HFFc6 (cell line): ENCODE measurements at regions not wholly inside any gene's neighbourhood (a gene's known extent, or its start where the extent isn't known, plus 50 kb on each side); places are given as distances from the start of the nearest gene placed in this dataset.

Source experiments
- DNase-seq: peaks from one replicate; pipeline ENCODE4 v3.0.0-alpha.2; 2018
- H3K27ac Mint-ChIP-seq: 2 replicates; pipeline ENCODE4 v1.8.0; 2020; ENCODE audit warnings: mild to moderate bottlenecking, mixed read lengths
- H3K27me3 Mint-ChIP-seq: 2 replicates; pipeline ENCODE4 v1.8.0; 2021; ENCODE audit warnings: mild to moderate bottlenecking, moderate library complexity, mixed read lengths; ENCODE audit not compliant: insufficient read depth
- H3K36me3 Mint-ChIP-seq: 2 replicates; pipeline ENCODE4 v1.8.0; 2021; ENCODE audit warnings: low read depth, mixed read lengths
- H3K4me1 Mint-ChIP-seq: 2 replicates; pipeline ENCODE4 v1.8.0; 2020; ENCODE audit warnings: low read depth, mixed read lengths
- H3K4me3 Mint-ChIP-seq: 2 replicates; pipeline ENCODE4 v1.8.0; 2020; ENCODE audit warnings: mild to moderate bottlenecking, moderate library complexity, mixed read lengths
- H3K9me3 Mint-ChIP-seq: 2 replicates; pipeline ENCODE4 v1.8.0; 2020; ENCODE audit warnings: mild to moderate bottlenecking, mixed read lengths
- TF ChIP-seq, protein P1 (sequence below): fragments of 200-600 bp; sonication (generic); IDR thresholded peaks from 2 replicates; pipeline ENCODE4 v1.5.0; 2021; ENCODE audit warnings: antibody characterized with exemption, mild to moderate bottlenecking

DNA sequence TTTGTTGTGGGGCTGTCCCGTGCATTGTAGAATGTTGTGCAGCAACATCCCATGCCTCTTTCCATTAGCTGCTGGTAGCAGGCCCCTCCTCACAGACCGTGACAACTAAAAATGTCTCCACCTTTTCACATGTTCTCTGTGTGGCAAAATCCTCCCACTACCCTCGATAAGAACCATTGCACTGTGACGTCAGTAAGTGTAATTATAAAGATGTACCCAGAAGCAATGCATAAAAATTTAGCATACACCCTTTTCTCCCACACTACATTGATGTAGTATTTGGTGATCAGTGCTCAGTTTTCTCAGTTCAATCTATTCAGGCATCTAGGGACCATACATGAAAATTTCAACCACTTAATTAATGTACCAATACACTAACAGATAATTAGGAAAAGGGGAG is 389.9 kb downstream of the DOK5 start:
- no peak overlapping the region for H3K27ac Mint-ChIP-seq
- H3K27me3 Mint-ChIP-seq = no peaks in the 10 kb centered on the region
- no peaks in the 10 kb centered on the region for H3K36me3 Mint-ChIP-seq

DNA sequence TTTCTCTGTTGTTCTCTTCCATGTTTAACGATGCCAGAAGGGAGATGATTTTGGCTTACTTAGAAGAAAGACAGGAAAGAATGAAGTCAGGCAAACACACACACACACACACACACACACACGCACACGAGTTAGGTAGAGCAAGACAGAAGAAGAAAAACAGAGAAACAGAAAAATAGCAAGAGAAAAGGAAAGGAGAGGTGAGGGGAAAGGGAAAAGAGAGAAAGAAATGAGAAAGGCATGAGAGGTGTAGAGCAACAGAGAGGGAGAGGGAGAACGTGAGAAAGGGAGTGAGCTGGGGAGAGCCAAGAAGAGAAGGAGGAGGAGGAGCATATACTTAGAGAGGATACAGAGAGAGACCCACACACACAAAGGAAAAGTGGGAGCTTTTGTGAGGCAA is 385.3 kb downstream of the DOK5 start:
- peaks cover 60% of the 10 kb centered on the region for H3K9me3 Mint-ChIP-seq
- TF ChIP-seq, protein P1, sequence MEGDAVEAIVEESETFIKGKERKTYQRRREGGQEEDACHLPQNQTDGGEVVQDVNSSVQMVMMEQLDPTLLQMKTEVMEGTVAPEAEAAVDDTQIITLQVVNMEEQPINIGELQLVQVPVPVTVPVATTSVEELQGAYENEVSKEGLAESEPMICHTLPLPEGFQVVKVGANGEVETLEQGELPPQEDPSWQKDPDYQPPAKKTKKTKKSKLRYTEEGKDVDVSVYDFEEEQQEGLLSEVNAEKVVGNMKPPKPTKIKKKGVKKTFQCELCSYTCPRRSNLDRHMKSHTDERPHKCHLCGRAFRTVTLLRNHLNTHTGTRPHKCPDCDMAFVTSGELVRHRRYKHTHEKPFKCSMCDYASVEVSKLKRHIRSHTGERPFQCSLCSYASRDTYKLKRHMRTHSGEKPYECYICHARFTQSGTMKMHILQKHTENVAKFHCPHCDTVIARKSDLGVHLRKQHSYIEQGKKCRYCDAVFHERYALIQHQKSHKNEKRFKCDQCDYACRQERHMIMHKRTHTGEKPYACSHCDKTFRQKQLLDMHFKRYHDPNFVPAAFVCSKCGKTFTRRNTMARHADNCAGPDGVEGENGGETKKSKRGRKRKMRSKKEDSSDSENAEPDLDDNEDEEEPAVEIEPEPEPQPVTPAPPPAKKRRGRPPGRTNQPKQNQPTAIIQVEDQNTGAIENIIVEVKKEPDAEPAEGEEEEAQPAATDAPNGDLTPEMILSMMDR = no peak
- H3K36me3 Mint-ChIP-seq = no peaks in the 10 kb centered on the region
- DNase-seq = no peak
- H3K27me3 Mint-ChIP-seq = no peaks in the 10 kb centered on the region; the same call in 1 of the 2 replicates
- no peak overlapping the region for H3K27ac Mint-ChIP-seq
- no peaks in the 10 kb centered on the region for H3K4me1 Mint-ChIP-seq
- no peak overlapping the region for H3K4me3 Mint-ChIP-seq

More for the DNA sequence above, 389.9 kb downstream of the DOK5 start:
- H3K9me3 Mint-ChIP-seq = peaks cover 39% of the 10 kb centered on the region
- TF ChIP-seq, protein P1 = no peak
- no peak overlapping the region for H3K4me3 Mint-ChIP-seq
- H3K4me1 Mint-ChIP-seq = no peaks in the 10 kb centered on the region
- DNase-seq = no peak

DNA sequence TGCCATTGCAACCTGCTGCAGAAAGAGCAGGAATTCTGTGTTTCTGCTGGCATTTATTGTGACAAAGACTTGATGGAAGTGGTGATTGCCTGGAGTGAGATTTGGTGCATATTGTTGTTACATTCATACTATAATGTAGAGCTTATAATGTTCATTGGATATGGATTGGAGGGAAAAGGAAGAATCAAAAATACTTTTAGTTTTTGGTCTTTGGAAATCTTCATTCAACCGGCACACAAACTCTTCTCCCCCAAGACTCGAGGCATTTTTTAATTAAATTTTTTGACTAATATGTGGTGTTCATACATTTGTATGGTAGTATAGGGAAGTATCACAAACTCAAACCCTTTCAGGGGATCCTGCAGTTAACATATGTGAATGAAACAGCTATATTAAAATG is 380.8 kb downstream of the DOK5 start:
- Mint-ChIP-seq H3K27me3 (no peaks in the 10 kb centered on the region; the same call in 1 of the 2 replicates), H3K4me1 (no peaks in the 10 kb centered on the region), H3K4me3 (no peak overlapping the region)

DNA sequence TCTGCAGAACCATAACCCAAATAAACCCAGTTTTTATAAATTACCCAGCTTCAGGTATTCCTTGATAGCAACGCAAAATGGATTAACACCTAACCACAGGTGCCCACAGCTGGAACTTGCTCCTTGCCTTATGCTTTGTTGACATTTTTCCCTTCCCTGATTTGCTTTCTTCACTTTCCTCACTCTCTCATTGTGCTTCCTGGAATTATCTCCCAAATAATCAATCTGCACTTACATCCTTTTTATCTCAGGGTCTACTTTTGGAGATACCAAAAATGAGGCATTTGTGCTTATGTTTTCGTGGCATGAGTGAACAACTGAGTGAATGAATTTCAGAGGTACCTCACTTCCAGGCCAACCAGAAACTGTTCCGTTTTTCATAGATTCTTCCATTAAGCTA is 374.3 kb downstream of the DOK5 start:
- Mint-ChIP-seq H3K9me3 (peaks cover 75% of the 10 kb centered on the region), H3K4me1 (no peaks in the 10 kb centered on the region), H3K4me3 (no peak overlapping the region), H3K27me3 (no peaks in the 10 kb centered on the region; the same call in 1 of the 2 replicates), H3K27ac (no peak overlapping the region), H3K36me3 (peaks cover 4% of the 10 kb centered on the region; the same call in 1 of the 2 replicates)
- TF ChIP-seq, protein P1 = no peak
- DNase-seq = no peak

More for the DNA sequence above, 380.8 kb downstream of the DOK5 start:
- DNase-seq = no peak
- TF ChIP-seq, protein P1 = no peak
- Mint-ChIP-seq H3K36me3 (no peaks in the 10 kb centered on the region), H3K27ac (no peak overlapping the region), H3K9me3 (peaks cover 71% of the 10 kb centered on the region)

DNA sequence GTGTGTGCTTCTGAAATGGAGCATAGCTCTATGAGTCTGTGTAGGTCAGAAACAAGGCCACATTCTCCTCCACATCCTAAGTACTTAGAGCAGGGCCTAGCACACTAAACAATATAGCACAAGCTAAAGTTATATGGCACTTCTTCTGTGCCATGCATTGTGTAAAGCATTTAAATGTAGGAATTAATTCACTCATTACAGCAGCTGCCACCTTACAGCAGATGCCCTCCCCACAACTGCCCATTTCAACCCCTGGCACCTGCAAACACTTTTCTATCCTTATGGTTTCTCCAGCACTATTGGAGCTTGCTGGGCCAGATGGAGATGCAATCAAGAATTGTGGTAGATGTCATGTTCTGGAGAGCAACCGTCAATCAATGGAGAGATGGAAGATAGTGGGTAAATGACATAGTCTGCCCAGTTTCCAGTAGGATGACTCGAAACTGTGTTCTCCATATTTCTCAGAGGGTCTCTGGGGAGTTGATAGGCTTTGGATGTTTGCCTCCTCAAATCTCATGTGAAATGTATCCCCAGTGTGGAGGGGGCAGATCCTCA is 373.7 kb downstream of the DOK5 start:
- H3K27me3 Mint-ChIP-seq = no peaks in the 10 kb centered on the region; the same call in 1 of the 2 replicates
- H3K36me3 Mint-ChIP-seq = peaks cover 4% of the 10 kb centered on the region; the same call in 1 of the 2 replicates
- H3K27ac Mint-ChIP-seq = no peak overlapping the region
- H3K9me3 Mint-ChIP-seq = peaks cover 75% of the 10 kb centered on the region
- no peaks in the 10 kb centered on the region for H3K4me1 Mint-ChIP-seq
- no peak overlapping the region for H3K4me3 Mint-ChIP-seq
- DNase-seq = no peak
- TF ChIP-seq, protein P1 = no peak
